NCI-H226 (cell line): ENCODE measurements at regions not wholly inside any gene's neighbourhood (a gene's known extent, or its start where the extent isn't known, plus 50 kb on each side); places are given as distances from the start of the nearest gene placed in this dataset.
"Not testable (repeated sequence)": the region's sequence is repeated elsewhere in the genome, so short reads cannot be mapped to it uniquely, and the experiment has no call there.

Experiments
- DNase-seq: peaks from one replicate; pipeline ENCODE4 v3.0.0-alpha.2; 2015

- DNase-seq: no peak
These were observed 128.4 kb downstream of the AKAP11 start for GRCh38 chr13:42400188-42400833.

- no peak for DNase-seq
These were observed 129.4 kb downstream of the AKAP11 start for GRCh38 chr13:42401376-42401775.

GRCh38 chr13:42405665-42406390, 133.9 kb downstream of the AKAP11 start:
- DNase-seq: no peak

GRCh38 chr13:42409075-42409474, 137.1 kb downstream of the AKAP11 start:
- DNase-seq: no peak

GRCh38 chr13:42409551-42409950, 137.6 kb downstream of the AKAP11 start:
- DNase-seq: no peak

- no peak for DNase-seq
These were observed 141.0 kb downstream of the AKAP11 start for GRCh38 chr13:42412812-42413483.

- no peak for DNase-seq
These were observed 141.5 kb downstream of the AKAP11 start for GRCh38 chr13:42413484-42413815.

GRCh38 chr13:42417626-42418025, 145.7 kb downstream of the AKAP11 start:
- no peak for DNase-seq

- DNase-seq: no peak
These were observed 146.2 kb downstream of the AKAP11 start for GRCh38 chr13:42418184-42418583.

GRCh38 chr13:42420304-42420703, 148.4 kb downstream of the AKAP11 start:
- no peak for DNase-seq

- DNase-seq: no peak
These were observed 150.7 kb downstream of the AKAP11 start for GRCh38 chr13:42422681-42423080.

GRCh38 chr13:42424182-42424581, 149.8 kb upstream of the TNFSF11 start:
- no peak for DNase-seq

GRCh38 chr13:42445354-42445753, 128.6 kb upstream of the TNFSF11 start:
- no peak for DNase-seq

- not testable (repeated sequence) for DNase-seq
These were observed 127.4 kb upstream of the TNFSF11 start for GRCh38 chr13:42446597-42446996.

- no peak for DNase-seq
These were observed 120.8 kb upstream of the TNFSF11 start for GRCh38 chr13:42453091-42453645.

GRCh38 chr13:42454749-42455148, 119.2 kb upstream of the TNFSF11 start:
- no peak for DNase-seq

- no peak for DNase-seq
These were observed 115.8 kb upstream of the TNFSF11 start for GRCh38 chr13:42458193-42458592.

GRCh38 chr13:42466123-42466522, 107.8 kb upstream of the TNFSF11 start:
- no peak for DNase-seq

- DNase-seq: no peak
These were observed 107.3 kb upstream of the TNFSF11 start for GRCh38 chr13:42466609-42467008.

- no peak for DNase-seq
These were observed 99.0 kb upstream of the TNFSF11 start for GRCh38 chr13:42474954-42475353.

GRCh38 chr13:42477596-42478190, 96.3 kb upstream of the TNFSF11 start:
- no peak for DNase-seq

- DNase-seq: no peak
These were observed 95.3 kb upstream of the TNFSF11 start for GRCh38 chr13:42478531-42479156.

- DNase-seq: no peak
These were observed 89.6 kb upstream of the TNFSF11 start for GRCh38 chr13:42484386-42484785.
